IMR-90 (cell line): ENCODE measurements at regions not wholly inside any gene's neighbourhood (a gene's known extent, or its start where the extent isn't known, plus 50 kb on each side); places are given as distances from the start of the nearest gene placed in this dataset.

ENCODE experiments used
- ATAC-seq: fragments of 200-7000 bp; cut with Tn5 transposase; 2 replicates; pipeline ENCODE4 v1.9.1; 2020; ENCODE audit warnings: low read depth, mild to moderate bottlenecking, moderate library complexity
- BruUV-seq: library from RNA; stranded (reverse); fragments of 400-500 nt; replicated peaks from 2 replicates; lab custom pipeline; 2021; lab: Mats Ljungman, UMichigan
- CTCF ChIA-PET: fragments of 300-600 bp; formaldehyde crosslinking; extraction: SDS; loops from one replicate; lab custom pipeline; 2021; ENCODE audit warnings: antibody characterized with exemption; lab: Yijun Ruan, JAX
- POLR2A ChIA-PET: fragments of 300-600 bp; sonication (Branson Sonifier 250); formaldehyde crosslinking; loops from one replicate; lab custom pipeline; 2022; ENCODE audit warnings: antibody characterized with exemption; ENCODE audit not compliant: unreplicated experiment; lab: Charles Lee
- DNase-seq: peaks from one replicate; pipeline ENCODE4 v3.0.0; 2013
- H2AFZ ChIP-seq: replicated peaks from 2 replicates; pipeline ENCODE3; 2013; ENCODE audit warnings: low read length, mild to moderate bottlenecking; ENCODE audit not compliant: poor library complexity
- H2AK5ac ChIP-seq: 2 replicates; pipeline ENCODE4 v1.6.1; 2013; ENCODE audit warnings: low read depth, low read length, inconsistent platforms
- H2AK9ac ChIP-seq: replicated peaks from 2 replicates; pipeline ENCODE3; 2013; ENCODE audit warnings: mild to moderate bottlenecking, low read depth, low read length, moderate library complexity; ENCODE audit not compliant: poor library complexity
- H2BK120ac ChIP-seq: 2 replicates; pipeline ENCODE4 v1.6.1; 2013; ENCODE audit warnings: low read depth, low read length, inconsistent platforms
- H2BK15ac ChIP-seq: 3 replicates; pipeline ENCODE4 v1.6.1; 2013; ENCODE audit warnings: low read depth, low read length, inconsistent platforms
- H2BK20ac ChIP-seq: 2 replicates; pipeline ENCODE4 v1.6.1; 2013; ENCODE audit warnings: low read depth, mild to moderate bottlenecking, inconsistent platforms, low read length, moderate library complexity
- H2BK5ac ChIP-seq: 2 replicates; pipeline ENCODE4 v1.6.1; 2013; ENCODE audit warnings: mild to moderate bottlenecking, low read depth, low read length, inconsistent platforms; ENCODE audit not compliant: poor library complexity, severe bottlenecking
- H3K14ac ChIP-seq: replicated peaks from 2 replicates; pipeline ENCODE4 v1.6.1; 2013; ENCODE audit warnings: low read depth, low read length, inconsistent platforms
- H3K18ac ChIP-seq: 2 replicates; pipeline ENCODE4 v1.6.1; 2013; ENCODE audit warnings: low read depth, low read length, control low read depth
- H3K23ac ChIP-seq: 2 replicates; pipeline ENCODE4 v1.6.1; 2013; ENCODE audit warnings: low read depth, low read length, inconsistent platforms
- H3K27ac ChIP-seq: 2 replicates; pipeline ENCODE4 v1.5.1; 2013; ENCODE audit warnings: mild to moderate bottlenecking, control low read depth, low read length; ENCODE audit not compliant: insufficient read depth
- H3K27me3 ChIP-seq: 2 replicates; pipeline ENCODE4 v1.6.1; 2013; ENCODE audit warnings: low read length; ENCODE audit not compliant: control insufficient read depth, insufficient read depth
- H3K36me3 ChIP-seq: 2 replicates; pipeline ENCODE4 v1.6.1; 2013; ENCODE audit warnings: low read length, mixed read lengths; ENCODE audit not compliant: control insufficient read depth, insufficient read depth
- H3K4ac ChIP-seq: 2 replicates; pipeline ENCODE4 v1.6.1; 2013; ENCODE audit warnings: low read depth, low read length, inconsistent platforms
- H3K4me1 ChIP-seq: 2 replicates; pipeline ENCODE4 v1.6.1; 2013; ENCODE audit warnings: low read length, mixed read lengths; ENCODE audit not compliant: control insufficient read depth, insufficient read depth
- H3K4me2 ChIP-seq: 2 replicates; pipeline ENCODE4 v1.6.1; 2013; ENCODE audit warnings: low read depth, mild to moderate bottlenecking, control low read depth, low read length, moderate library complexity
- H3K4me3 ChIP-seq: 2 replicates; pipeline ENCODE4 v1.5.1; 2013; ENCODE audit warnings: low read depth, mild to moderate bottlenecking, control low read depth, low read length, moderate library complexity; ENCODE audit not compliant: insufficient read depth
- H3K56ac ChIP-seq: 2 replicates; pipeline ENCODE4 v1.6.1; 2013; ENCODE audit warnings: low read length, inconsistent platforms; ENCODE audit not compliant: insufficient read depth; ENCODE audit errors: extremely low read depth
- H3K79me1 ChIP-seq, 2 experiments: 2 replicates each; pipeline ENCODE4 v1.6.1; 2013; ENCODE audit warnings: low read length in 2 of 2, inconsistent platforms in 1 of 2, low read depth in 1 of 2
- H3K9ac ChIP-seq: 2 replicates; pipeline ENCODE4 v1.6.1; 2013; ENCODE audit warnings: low read depth, low read length, control low read depth
- H3K9me1 ChIP-seq: 2 replicates; pipeline ENCODE4 v1.6.1; 2013; ENCODE audit warnings: low read length, inconsistent platforms; ENCODE audit not compliant: insufficient read depth
- H3K9me3 ChIP-seq: 2 replicates; pipeline ENCODE4 v1.6.1; 2013; ENCODE audit warnings: low read length; ENCODE audit not compliant: control insufficient read depth, insufficient read depth
- H4K20me1 ChIP-seq: 2 replicates; pipeline ENCODE4 v1.6.1; 2013; ENCODE audit warnings: low read length, inconsistent platforms; ENCODE audit not compliant: insufficient read depth
- H4K5ac ChIP-seq: 2 replicates; pipeline ENCODE4 v1.6.1; 2013; ENCODE audit warnings: mild to moderate bottlenecking, low read depth, low read length, control low read depth
- H4K8ac ChIP-seq, 2 experiments: 2 replicates each; pipeline ENCODE4 v1.6.1; 2013; ENCODE audit warnings: low read depth in 2 of 2, low read length in 2 of 2, control low read depth in 1 of 2, inconsistent platforms in 1 of 2
- H4K91ac ChIP-seq: 2 replicates; pipeline ENCODE4 v1.6.1; 2013; ENCODE audit warnings: low read depth, low read length, inconsistent platforms; ENCODE audit not compliant: insufficient read depth
- BHLHE40 ChIP-seq: fragments of 150-350 bp; IDR thresholded peaks from 2 replicates; pipeline ENCODE4 v1.6.1; 2016; ENCODE audit warnings: mild to moderate bottlenecking, low read depth, low read length
- CEBPB ChIP-seq: IDR thresholded peaks from 2 replicates; pipeline ENCODE4 v1.6.1; 2012; ENCODE audit warnings: low read depth, low read length, improper control_type of control experiment
- CTCF ChIP-seq: conservative IDR thresholded peaks from 2 replicates; pipeline ENCODE4 v1.5.1; 2012; ENCODE audit warnings: mild to moderate bottlenecking, low read depth, low read length, improper control_type of control experiment
- ELK1 ChIP-seq: fragments of 150-350 bp; IDR thresholded peaks from 2 replicates; pipeline ENCODE4 v1.6.1; 2016; ENCODE audit warnings: low read depth, mild to moderate bottlenecking, low read length, moderate library complexity, borderline replicate concordance
- FOS ChIP-seq: fragments of 150-350 bp; IDR thresholded peaks from 2 replicates; pipeline ENCODE4 v1.6.1; 2016; ENCODE audit warnings: low read depth, low read length
- MAFK ChIP-seq: IDR thresholded peaks from 2 replicates; pipeline ENCODE4 v1.6.1; 2012; ENCODE audit warnings: low read depth, low read length, improper control_type of control experiment
- MXI1 ChIP-seq: IDR thresholded peaks from 2 replicates; pipeline ENCODE4 v1.6.1; 2012; ENCODE audit warnings: low read depth, mild to moderate bottlenecking, low read length, moderate library complexity, borderline replicate concordance
- RAD21 ChIP-seq: IDR thresholded peaks from 2 replicates; pipeline ENCODE4 v1.6.1; 2012; ENCODE audit warnings: low read length, improper control_type of control experiment
- RCOR1 ChIP-seq: IDR thresholded peaks from 2 replicates; pipeline ENCODE4 v1.6.1; 2012; ENCODE audit warnings: mild to moderate bottlenecking, low read length, improper control_type of control experiment; ENCODE audit not compliant: insufficient replicate concordance
- RFX5 ChIP-seq: IDR thresholded peaks from 2 replicates; pipeline ENCODE4 v1.8.0; 2012; ENCODE audit warnings: low read depth, mild to moderate bottlenecking, low read length, moderate library complexity
- SMC3 ChIP-seq: fragments of 150-350 bp; IDR thresholded peaks from 2 replicates; pipeline ENCODE4 v1.6.1; 2016; ENCODE audit warnings: low read depth, mild to moderate bottlenecking, antibody characterized with exemption, low read length, moderate library complexity
- WGBS, 2 experiments: methylation state at CpG; one replicate each; pipeline versions ENCODE4 v1.1.5 to v1.1.7; 2013; ENCODE audit warnings: missing lambda C conversion rate in 2 of 2; ENCODE audit not compliant: insufficient read length in 1 of 2; ENCODE audit errors: extremely low coverage in 2 of 2; 5-methylcytosine and 5-hydroxymethylcytosine counted together
- dilution Hi-C: fragments of 300-500 bp; cut with HindIII; formaldehyde crosslinking; loops from one replicate; pipeline ENCODE4 v1.14.3; 2018; ENCODE audit warnings: low sequenced_read_pairs; ENCODE audit not compliant: unreplicated experiment
- in situ Hi-C: fragments of 300-500 bp; cut with MboI; formaldehyde crosslinking; loops from 3 replicates; pipeline ENCODE4 v1.14.3; 2019; ENCODE audit warnings: low sequenced_read_pairs, inconsistent platforms, mixed read lengths
- intact Hi-C: fragments of 100-400 bp; cut with micrococcal nuclease; formaldehyde crosslinking; loops from 2 replicates; pipeline ENCODE4 v1.10.0; 2022

- Histone ChIP-seq H2BK15ac (no peak overlapping the region), H3K27me3 (no peaks in the 10 kb centered on the region), H2AFZ (no peak overlapping the region), H3K9ac (no peak overlapping the region), H2BK5ac (no peak overlapping the region), H4K5ac (no peak overlapping the region), H3K79me1 (no peaks in the 10 kb centered on the region), H4K91ac (no peak overlapping the region), H3K14ac (no peak overlapping the region), H3K4me2 (no peak overlapping the region), H4K20me1 (no peaks in the 10 kb centered on the region), H3K56ac (no peak overlapping the region), H3K4me1 (no peaks in the 10 kb centered on the region), H3K36me3 (no peaks in the 10 kb centered on the region), H3K23ac (no peak overlapping the region), H2BK120ac (no peak overlapping the region), H2BK20ac (no peak overlapping the region), H4K8ac (no peak overlapping the region), H3K4ac (no peak overlapping the region), H3K18ac (no peak overlapping the region), H3K9me1 (no peaks in the 10 kb centered on the region), H3K4me3 (no peak overlapping the region), H3K9me3 (no peaks in the 10 kb centered on the region), H2AK5ac (no peak overlapping the region), H2AK9ac (no peak overlapping the region), H3K27ac (no peak overlapping the region)
- BruUV-seq = no TSS peak
- ChIA-PET CTCF (no interaction called here), POLR2A (no interaction called here)
- WGBS, 2 experiments = no CpG with 5 or more reads among the region's 2 CpGs
- intact Hi-C loops (no loop called here), in situ Hi-C loops (no loop called here), dilution Hi-C loops (no loop called here)
- ATAC-seq (no peak), DNase-seq (no peak)
- TF ChIP-seq ELK1 (no peak), RAD21 (no peak), SMC3 (no peak), RCOR1 (no peak), RFX5 (no peak), BHLHE40 (no peak), CTCF (no peak), FOS (no peak), CEBPB (no peak), MXI1 (no peak), MAFK (no peak)
Measured at GRCh38 chr1:219010720-219011119, 163.0 kb upstream of the LYPLAL1 start.
